ENCODE measurements at regions not wholly inside any gene's neighbourhood (a gene's known extent, or its start where the extent isn't known, plus 50 kb on each side); places are given as distances from the start of the nearest gene placed in this dataset.

- H3K4me3 ChIP-seq (ENCODE audit: low read length in 2 of 2), result no peak overlapping the region
- no peaks in the 10 kb centered on the region for H3K27me3 ChIP-seq (ENCODE audit: control insufficient read depth in 2 of 2, insufficient read depth in 2 of 2, low read length in 2 of 2)
- no peak overlapping the region for H3K9ac ChIP-seq (ENCODE audit: low read depth in 1 of 2, low read length in 2 of 2)
- H3K9me3 ChIP-seq (ENCODE audit: control insufficient read depth in 2 of 2, low read length in 2 of 2), result no peaks in the 10 kb centered on the region
- H3K27ac ChIP-seq (ENCODE audit: low read depth in 2 of 2, low read length in 2 of 2), result no peak overlapping the region
- no peaks in the 10 kb centered on the region for H3K36me3 ChIP-seq (ENCODE audit: control insufficient read depth in 2 of 2, insufficient read depth in 2 of 2, low read length in 2 of 2)
- no peaks in the 10 kb centered on the region for H3K4me1 ChIP-seq (ENCODE audit: control insufficient read depth in 2 of 2, insufficient read depth in 2 of 2, low read length in 2 of 2)
Observed at GRCh38 chr6:37092923-37093727, 76.8 kb upstream of the PIM1 start.

- Histone ChIP-seq H3K4me3 (ENCODE audit: low read length in 2 of 2) (no peak overlapping the region), H3K9ac (ENCODE audit: low read depth in 1 of 2, low read length in 2 of 2) (no peak overlapping the region), H3K27ac (ENCODE audit: low read depth in 2 of 2, low read length in 2 of 2) (no peak overlapping the region), H3K36me3 (ENCODE audit: control insufficient read depth in 2 of 2, insufficient read depth in 2 of 2, low read length in 2 of 2) (no peaks in the 10 kb centered on the region), H3K9me3 (ENCODE audit: control insufficient read depth in 2 of 2, low read length in 2 of 2) (no peaks in the 10 kb centered on the region), H3K4me1 (ENCODE audit: control insufficient read depth in 2 of 2, insufficient read depth in 2 of 2, low read length in 2 of 2) (no peaks in the 10 kb centered on the region), H3K27me3 (ENCODE audit: control insufficient read depth in 2 of 2, insufficient read depth in 2 of 2, low read length in 2 of 2) (no peaks in the 10 kb centered on the region)
Observed at GRCh38 chr6:37093728-37094069, 76.3 kb upstream of the PIM1 start.

DNA sequence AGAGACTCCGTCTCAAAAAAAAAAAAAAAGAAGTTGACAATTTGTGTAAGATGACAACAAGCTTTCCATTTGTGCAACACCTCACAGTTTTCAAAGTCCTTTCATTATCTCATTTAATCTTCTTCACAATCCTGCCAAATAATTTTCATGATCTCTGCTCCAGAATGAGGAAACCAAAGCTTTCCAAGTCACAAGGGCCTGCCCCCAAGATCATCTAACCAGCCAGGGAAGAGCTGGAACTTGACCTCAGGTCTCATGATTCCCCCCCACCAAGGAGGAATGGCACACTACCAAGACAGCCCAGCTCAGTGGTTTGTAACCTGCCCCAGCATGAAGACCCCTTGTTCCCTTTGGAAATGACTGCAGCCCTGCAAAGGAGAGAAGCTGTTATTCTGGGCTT lies 74.0 kb upstream of the PIM1 start:
- Histone ChIP-seq H3K27ac (ENCODE audit: low read depth in 2 of 2, low read length in 2 of 2) (no peak overlapping the region), H3K36me3 (ENCODE audit: control insufficient read depth in 2 of 2, insufficient read depth in 2 of 2, low read length in 2 of 2) (no peaks in the 10 kb centered on the region), H3K27me3 (ENCODE audit: control insufficient read depth in 2 of 2, insufficient read depth in 2 of 2, low read length in 2 of 2) (no peaks in the 10 kb centered on the region), H3K4me1 (ENCODE audit: control insufficient read depth in 2 of 2, insufficient read depth in 2 of 2, low read length in 2 of 2) (no peaks in the 10 kb centered on the region), H3K9me3 (ENCODE audit: control insufficient read depth in 2 of 2, low read length in 2 of 2) (no peaks in the 10 kb centered on the region), H3K9ac (ENCODE audit: low read depth in 1 of 2, low read length in 2 of 2) (no peak overlapping the region), H3K4me3 (ENCODE audit: low read length in 2 of 2) (no peak overlapping the region)

GRCh38 chr6:37097335-37097734 lies 72.6 kb upstream of the PIM1 start:
- H3K36me3 ChIP-seq (ENCODE audit: control insufficient read depth in 2 of 2, insufficient read depth in 2 of 2, low read length in 2 of 2), result no peaks in the 10 kb centered on the region
- H3K9me3 ChIP-seq (ENCODE audit: control insufficient read depth in 2 of 2, low read length in 2 of 2), result no peaks in the 10 kb centered on the region
- H3K4me1 ChIP-seq (ENCODE audit: control insufficient read depth in 2 of 2, insufficient read depth in 2 of 2, low read length in 2 of 2), result peaks cover 6 to 7% of the 10 kb centered on the region in 2 donors
- H3K27me3 ChIP-seq (ENCODE audit: control insufficient read depth in 2 of 2, insufficient read depth in 2 of 2, low read length in 2 of 2), result no peaks in the 10 kb centered on the region
- no peak overlapping the region for H3K9ac ChIP-seq (ENCODE audit: low read depth in 1 of 2, low read length in 2 of 2)
- H3K27ac ChIP-seq (ENCODE audit: low read depth in 2 of 2, low read length in 2 of 2), result no peak overlapping the region
- H3K4me3 ChIP-seq (ENCODE audit: low read length in 2 of 2), result no peak overlapping the region

- Histone ChIP-seq H3K9me3 (ENCODE audit: control insufficient read depth in 2 of 2, low read length in 2 of 2) (no peaks in the 10 kb centered on the region), H3K27ac (ENCODE audit: low read depth in 2 of 2, low read length in 2 of 2) (no peak overlapping the region), H3K27me3 (ENCODE audit: control insufficient read depth in 2 of 2, insufficient read depth in 2 of 2, low read length in 2 of 2) (no peaks in the 10 kb centered on the region), H3K9ac (ENCODE audit: low read depth in 1 of 2, low read length in 2 of 2) (peak overlapping the region in 1 of 2 donors; percentile 14), H3K36me3 (ENCODE audit: control insufficient read depth in 2 of 2, insufficient read depth in 2 of 2, low read length in 2 of 2) (no peaks in the 10 kb centered on the region), H3K4me1 (ENCODE audit: control insufficient read depth in 2 of 2, insufficient read depth in 2 of 2, low read length in 2 of 2) (peaks cover 22 to 26% of the 10 kb centered on the region in 2 donors), H3K4me3 (ENCODE audit: low read length in 2 of 2) (no peak overlapping the region)
Observed at GRCh38 chr6:37099442-37099841, 70.5 kb upstream of the PIM1 start.

- no peak overlapping the region for H3K27ac ChIP-seq (ENCODE audit: low read depth in 2 of 2, low read length in 2 of 2)
Observed at GRCh38 chr6:37100745-37101144, 69.2 kb upstream of the PIM1 start.

DNA sequence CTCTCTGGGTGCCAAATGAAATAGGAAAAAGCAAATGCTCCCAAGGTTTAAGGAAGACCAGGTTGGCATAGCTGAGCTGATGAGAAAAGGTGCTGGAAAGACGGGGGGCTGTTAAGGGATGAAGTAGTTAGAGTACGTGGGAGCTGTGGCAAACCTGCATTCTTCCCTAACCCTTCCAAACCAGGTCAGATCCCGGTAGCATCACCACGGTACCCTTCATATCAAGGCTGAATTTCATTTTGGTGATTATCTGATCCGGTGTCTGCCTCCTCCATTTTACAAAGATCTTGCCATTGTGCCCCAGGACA lies 68.0 kb upstream of the PIM1 start:
- no peaks in the 10 kb centered on the region for H3K9me3 ChIP-seq (ENCODE audit: control insufficient read depth in 2 of 2, low read length in 2 of 2)
- H3K4me1 ChIP-seq (ENCODE audit: control insufficient read depth in 2 of 2, insufficient read depth in 2 of 2, low read length in 2 of 2), result peaks cover 32 to 37% of the 10 kb centered on the region in 2 donors
- H3K4me3 ChIP-seq (ENCODE audit: low read length in 2 of 2), result peak overlapping the region; percentile 63 to 75
- peak overlapping the region; percentile 35 to 69 for H3K9ac ChIP-seq (ENCODE audit: low read depth in 1 of 2, low read length in 2 of 2)
- H3K27me3 ChIP-seq (ENCODE audit: control insufficient read depth in 2 of 2, insufficient read depth in 2 of 2, low read length in 2 of 2), result no peaks in the 10 kb centered on the region
- H3K36me3 ChIP-seq (ENCODE audit: control insufficient read depth in 2 of 2, insufficient read depth in 2 of 2, low read length in 2 of 2), result no peaks in the 10 kb centered on the region
- H3K27ac ChIP-seq (ENCODE audit: low read depth in 2 of 2, low read length in 2 of 2), result peak overlapping the region; percentile 84 to 90

More at GRCh38 chr6:37100745-37101144, 69.2 kb upstream of the PIM1 start:
- Histone ChIP-seq H3K9me3 (ENCODE audit: control insufficient read depth in 2 of 2, low read length in 2 of 2) (no peaks in the 10 kb centered on the region), H3K36me3 (ENCODE audit: control insufficient read depth in 2 of 2, insufficient read depth in 2 of 2, low read length in 2 of 2) (no peaks in the 10 kb centered on the region), H3K4me1 (ENCODE audit: control insufficient read depth in 2 of 2, insufficient read depth in 2 of 2, low read length in 2 of 2) (peaks cover 32 to 37% of the 10 kb centered on the region in 2 donors), H3K4me3 (ENCODE audit: low read length in 2 of 2) (no peak overlapping the region), H3K27me3 (ENCODE audit: control insufficient read depth in 2 of 2, insufficient read depth in 2 of 2, low read length in 2 of 2) (no peaks in the 10 kb centered on the region), H3K9ac (ENCODE audit: low read depth in 1 of 2, low read length in 2 of 2) (no peak overlapping the region)

DNA sequence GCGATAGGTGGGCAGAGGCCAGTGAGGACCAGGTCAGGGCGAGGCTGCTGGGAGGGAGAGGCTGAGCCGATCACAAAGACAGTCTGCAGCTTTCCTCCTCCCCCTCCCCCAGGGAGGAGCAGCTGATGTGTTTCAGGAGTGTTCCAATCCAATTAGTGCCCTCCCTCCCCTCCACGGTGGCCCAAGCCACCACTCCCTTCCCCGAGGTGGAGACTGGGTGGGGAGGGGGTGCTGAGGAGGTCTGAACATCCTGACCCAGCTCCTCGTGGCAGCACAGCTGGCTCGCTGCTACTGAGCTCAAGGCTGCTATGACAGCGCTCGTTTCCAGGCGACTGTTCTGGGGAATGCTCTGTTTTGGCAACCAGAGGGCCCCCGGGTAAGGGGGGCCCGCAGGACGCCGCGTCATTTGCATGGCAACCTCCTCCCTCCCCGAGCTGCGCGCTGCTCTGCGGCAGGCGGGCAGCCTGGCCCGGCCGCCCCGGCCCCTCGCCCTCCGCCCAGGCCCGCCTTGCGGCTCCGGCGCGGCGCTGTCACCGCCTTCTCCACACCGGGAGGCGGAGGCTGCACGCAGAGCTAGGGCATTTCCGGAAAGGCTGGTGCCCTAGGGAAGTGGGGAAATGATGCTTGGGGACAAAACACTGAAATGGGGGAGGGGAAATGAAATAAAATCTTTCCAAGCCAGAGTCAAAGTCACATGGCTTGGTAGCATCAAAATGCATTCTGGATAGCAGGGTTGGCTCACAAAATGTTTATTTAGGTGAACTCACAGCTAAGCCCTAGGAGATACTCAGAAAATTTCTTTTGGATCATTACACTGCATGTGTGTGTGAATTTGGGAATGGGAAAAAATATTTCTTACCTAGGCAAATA lies 67.4 kb upstream of the PIM1 start:
- no peaks in the 10 kb centered on the region for H3K27me3 ChIP-seq (ENCODE audit: control insufficient read depth in 2 of 2, insufficient read depth in 2 of 2, low read length in 2 of 2)
- no peaks in the 10 kb centered on the region for H3K9me3 ChIP-seq (ENCODE audit: control insufficient read depth in 2 of 2, low read length in 2 of 2)
- peak overlapping the region; percentile 69 to 72 for H3K9ac ChIP-seq (ENCODE audit: low read depth in 1 of 2, low read length in 2 of 2)
- H3K36me3 ChIP-seq (ENCODE audit: control insufficient read depth in 2 of 2, insufficient read depth in 2 of 2, low read length in 2 of 2), result no peaks in the 10 kb centered on the region
- peaks cover 32 to 37% of the 10 kb centered on the region in 2 donors for H3K4me1 ChIP-seq (ENCODE audit: control insufficient read depth in 2 of 2, insufficient read depth in 2 of 2, low read length in 2 of 2)
- peak overlapping the region; percentile 84 to 90 for H3K27ac ChIP-seq (ENCODE audit: low read depth in 2 of 2, low read length in 2 of 2)
- H3K4me3 ChIP-seq (ENCODE audit: low read length in 2 of 2), result peak overlapping the region; percentile 63 to 75

DNA sequence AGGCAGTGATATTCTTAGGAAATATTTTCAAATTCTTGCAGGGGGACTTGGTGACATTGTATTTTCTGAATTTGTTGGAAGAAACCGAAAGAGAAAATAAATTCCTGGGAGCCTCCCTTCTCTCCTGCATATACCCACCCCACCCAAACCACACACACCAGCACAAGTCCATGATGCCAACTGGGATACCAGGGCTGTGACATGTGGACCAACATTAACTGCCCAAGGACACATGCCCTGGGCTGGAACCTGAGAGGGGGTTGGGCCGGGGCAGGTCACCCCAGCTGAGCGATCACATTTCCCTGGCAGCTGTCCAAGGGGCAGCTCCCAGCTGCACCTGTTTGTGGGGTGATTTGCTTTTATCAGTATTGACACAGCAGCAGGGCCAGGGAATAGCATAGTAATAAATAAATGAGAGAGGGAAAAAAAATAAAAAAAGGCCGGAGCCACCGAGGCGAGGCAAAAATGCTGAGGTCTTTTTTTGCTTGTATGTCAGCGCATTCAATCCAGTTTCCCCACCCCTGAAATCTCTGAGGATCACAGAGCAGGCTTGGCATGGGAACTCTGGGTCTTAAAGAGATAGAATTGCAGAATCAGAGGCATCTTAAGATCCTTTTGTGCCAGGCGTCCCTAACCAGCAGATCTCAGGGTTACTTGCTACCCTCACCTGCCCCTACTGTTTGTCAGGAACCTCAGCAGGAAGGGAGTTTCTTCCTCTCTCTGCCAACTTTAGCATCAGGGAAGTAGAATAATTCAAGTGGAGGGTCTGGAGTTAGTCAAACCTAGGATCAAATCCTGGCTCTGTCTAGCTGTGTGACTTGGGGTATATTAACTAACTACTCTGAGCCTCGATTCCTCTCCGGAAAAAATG lies 66.5 kb upstream of the PIM1 start:
- Histone ChIP-seq H3K27ac (ENCODE audit: low read depth in 2 of 2, low read length in 2 of 2) (peak overlapping the region; percentile 84 to 90), H3K4me3 (ENCODE audit: low read length in 2 of 2) (peak overlapping the region; percentile 63 to 75), H3K9ac (ENCODE audit: low read depth in 1 of 2, low read length in 2 of 2) (peak overlapping the region; percentile 69 to 72), H3K27me3 (ENCODE audit: control insufficient read depth in 2 of 2, insufficient read depth in 2 of 2, low read length in 2 of 2) (no peaks in the 10 kb centered on the region), H3K4me1 (ENCODE audit: control insufficient read depth in 2 of 2, insufficient read depth in 2 of 2, low read length in 2 of 2) (peaks cover 32 to 37% of the 10 kb centered on the region in 2 donors), H3K36me3 (ENCODE audit: control insufficient read depth in 2 of 2, insufficient read depth in 2 of 2, low read length in 2 of 2) (no peaks in the 10 kb centered on the region), H3K9me3 (ENCODE audit: control insufficient read depth in 2 of 2, low read length in 2 of 2) (no peaks in the 10 kb centered on the region)

GRCh38 chr6:37104824-37105147 lies 65.2 kb upstream of the PIM1 start:
- peak overlapping the region; percentile 84 to 90 for H3K27ac ChIP-seq (ENCODE audit: low read depth in 2 of 2, low read length in 2 of 2)
- H3K9ac ChIP-seq (ENCODE audit: low read depth in 1 of 2, low read length in 2 of 2), result no peak overlapping the region
- peaks cover 32 to 37% of the 10 kb centered on the region in 2 donors for H3K4me1 ChIP-seq (ENCODE audit: control insufficient read depth in 2 of 2, insufficient read depth in 2 of 2, low read length in 2 of 2)
- H3K27me3 ChIP-seq (ENCODE audit: control insufficient read depth in 2 of 2, insufficient read depth in 2 of 2, low read length in 2 of 2), result no peaks in the 10 kb centered on the region
- no peaks in the 10 kb centered on the region for H3K9me3 ChIP-seq (ENCODE audit: control insufficient read depth in 2 of 2, low read length in 2 of 2)
- peak overlapping the region in 1 of 2 donors; percentile 7 for H3K4me3 ChIP-seq (ENCODE audit: low read length in 2 of 2)
- no peaks in the 10 kb centered on the region for H3K36me3 ChIP-seq (ENCODE audit: control insufficient read depth in 2 of 2, insufficient read depth in 2 of 2, low read length in 2 of 2)

Data from mucosa of rectum (tissue), 2 donors.